SK-N-SH (cell line): ENCODE measurements at regions not wholly inside any gene's neighbourhood (a gene's known extent, or its start where the extent isn't known, plus 50 kb on each side); places are given as distances from the start of the nearest gene placed in this dataset.

Source experiments
- CTCF ChIA-PET: fragments of 300-600, 350-600 bp; formaldehyde crosslinking; extraction: SDS; loops from one replicate; lab custom pipeline; 2021; lab: Yijun Ruan, JAX
- POLR2A ChIA-PET: fragments of 350-600 bp; sonication (Branson Sonifier 250); formaldehyde crosslinking; extraction: SDS; loops from one replicate; lab custom pipeline; 2020; ENCODE audit warnings: antibody characterized with exemption, inconsistent platforms; lab: Yijun Ruan, JAX
- DNase-seq: peaks from one replicate; pipeline ENCODE4 v3.0.0; 2012
- H2AFZ ChIP-seq: fragments of 200-600 bp; sonication (generic); 2 replicates; pipeline ENCODE4 v1.8.1; 2016; ENCODE audit warnings: antibody characterized with exemption, mild to moderate bottlenecking, low read depth
- H3F3A ChIP-seq: fragments of 200-600 bp; sonication (generic); replicated peaks from 2 replicates; pipeline ENCODE3; 2016; ENCODE audit warnings: antibody characterized with exemption, mild to moderate bottlenecking; ENCODE audit not compliant: insufficient read depth
- H3K27ac ChIP-seq, 2 experiments: fragments of 200-500 bp in 1 of 2; fragments of 200-600 bp in 1 of 2; sonication (Bioruptor generic) in 1 of 2; sonication (generic), shearing (Covaris generic) in 1 of 2; 2 replicates each; pipeline versions ENCODE4 v1.5.1 to v1.6.1; 2014 to 2016; ENCODE audit warnings: low read depth in 2 of 2, inconsistent platforms in 1 of 2, low read length in 1 of 2, mild to moderate bottlenecking in 1 of 2, mixed read lengths in 1 of 2
- H3K27me3 ChIP-seq: fragments of 200-600 bp; sonication (generic), shearing (Covaris generic); 2 replicates; pipeline ENCODE4 v1.6.1; 2016; ENCODE audit warnings: mixed run types; ENCODE audit not compliant: insufficient read depth
- H3K36me3 ChIP-seq, 2 experiments: fragments of 200-500 bp in 1 of 2; fragments of 200-600 bp in 1 of 2; sonication (Bioruptor generic) in 1 of 2; sonication (generic) in 1 of 2; replicated peaks in 1 of 2; 2 replicates each; pipeline versions ENCODE3 to v1.5.1; 2014 to 2016; ENCODE audit warnings: low read length in 1 of 2, mild to moderate bottlenecking in 1 of 2; ENCODE audit not compliant: insufficient read depth in 2 of 2, control insufficient read depth in 1 of 2
- H3K4me1 ChIP-seq, 2 experiments: fragments of 200-500 bp in 1 of 2; fragments of 200-600 bp in 1 of 2; sonication (Bioruptor generic) in 1 of 2; sonication (generic), shearing (Covaris generic) in 1 of 2; 2 replicates each; pipeline versions ENCODE4 v1.5.1 to v1.6.1; 2014 to 2016; ENCODE audit warnings: low read depth in 1 of 2, low read length in 1 of 2, mixed run types in 1 of 2; ENCODE audit not compliant: insufficient read depth in 2 of 2, control insufficient read depth in 1 of 2
- H3K4me2 ChIP-seq: fragments of 200-600 bp; sonication (generic), shearing (Covaris generic); 2 replicates; pipeline ENCODE4 v1.6.1; 2017; ENCODE audit warnings: mixed run types
- H3K4me3 ChIP-seq, 2 experiments: fragments of 200-500 bp in 1 of 2; fragments of 200-600 bp in 1 of 2; sonication (Bioruptor generic) in 1 of 2; sonication (generic), shearing (Covaris generic) in 1 of 2; 2 replicates each; pipeline versions ENCODE4 v1.5.1 to v1.8.1; 2014 to 2016; ENCODE audit warnings: low read depth in 2 of 2, inconsistent platforms in 1 of 2, low read length in 1 of 2, mild to moderate bottlenecking in 1 of 2, mixed read lengths in 1 of 2, moderate library complexity in 1 of 2
- H3K79me2 ChIP-seq: fragments of 200-600 bp; sonication (generic); 2 replicates; pipeline ENCODE4 v1.8.1; 2017; ENCODE audit warnings: mild to moderate bottlenecking; ENCODE audit not compliant: insufficient read depth
- H3K9ac ChIP-seq: fragments of 200-600 bp; sonication (generic); 2 replicates; pipeline ENCODE4 v1.6.1; 2017; ENCODE audit warnings: mixed run types
- H3K9me2 ChIP-seq: fragments of 200-600 bp; sonication (generic); 2 replicates; pipeline ENCODE4 v1.6.1; 2017; ENCODE audit warnings: mixed run types
- H3K9me3 ChIP-seq: fragments of 200-600 bp; sonication (generic); 2 replicates; pipeline ENCODE4 v1.6.1; 2017; ENCODE audit warnings: mixed run types, mild to moderate bottlenecking, moderate library complexity
- H4K20me1 ChIP-seq: fragments of 200-600 bp; sonication (generic); 2 replicates; pipeline ENCODE4 v1.6.1; 2017; ENCODE audit warnings: mild to moderate bottlenecking, mixed run types; ENCODE audit not compliant: insufficient read depth
- CHD2 ChIP-seq: fragments of 150-350 bp; IDR thresholded peaks from 2 replicates; pipeline ENCODE4 v1.6.1; 2018; ENCODE audit warnings: low read length; ENCODE audit not compliant: partially characterized antibody
- ELF1 ChIP-seq: IDR thresholded peaks from 2 replicates; pipeline ENCODE4 v1.4.0; 2012
- EP300 ChIP-seq, 2 experiments: IDR thresholded peaks; 2 replicates each; pipeline versions ENCODE4 v1.4.0 to v1.6.1; 2012; ENCODE audit warnings: borderline replicate concordance in 1 of 2, low read depth in 1 of 2, low read length in 1 of 2
- EZH2phosphoT487 ChIP-seq: fragments of 200-600 bp; sonication (generic); IDR thresholded peaks from 2 replicates; pipeline ENCODE4 v1.6.1; 2017; ENCODE audit warnings: low read depth, mixed run types, mild to moderate bottlenecking, antibody characterized with exemption, moderate library complexity, borderline replicate concordance
- FOSL2 ChIP-seq: IDR thresholded peaks from 2 replicates; pipeline ENCODE4 v1.4.0; 2012; ENCODE audit warnings: low read depth, mild to moderate bottlenecking, moderate library complexity, borderline replicate concordance
- FOXJ3 ChIP-seq: sonication (generic); formaldehyde crosslinking; IDR thresholded peaks from 2 replicates; pipeline ENCODE4 v1.5.1; 2020; ENCODE audit warnings: mild to moderate bottlenecking, missing genetic modification reagents
- FOXM1 ChIP-seq: IDR thresholded peaks from 2 replicates; pipeline ENCODE4 v1.4.0; 2012; ENCODE audit warnings: low read depth, mild to moderate bottlenecking
- GABPA ChIP-seq: IDR thresholded peaks from 2 replicates; pipeline ENCODE4 v1.4.0; 2012; ENCODE audit warnings: low read depth, mild to moderate bottlenecking
- GATA2 ChIP-seq: sonication (generic); formaldehyde crosslinking; IDR thresholded peaks from 2 replicates; pipeline ENCODE4 v1.5.0; 2020; ENCODE audit warnings: mild to moderate bottlenecking, missing genetic modification reagents
- JUND ChIP-seq: IDR thresholded peaks from 2 replicates; pipeline ENCODE4 v1.4.0; 2012
- MAX ChIP-seq: IDR thresholded peaks from 2 replicates; pipeline ENCODE4 v1.4.0; 2012; ENCODE audit warnings: low read depth
- MXI1 ChIP-seq: IDR thresholded peaks from 2 replicates; pipeline ENCODE4 v1.6.1; 2012; ENCODE audit warnings: mild to moderate bottlenecking, low read depth, low read length, improper control_type of control experiment
- NRF1 ChIP-seq: IDR thresholded peaks from 2 replicates; pipeline ENCODE4 v1.6.1; 2012; ENCODE audit warnings: low read depth, mild to moderate bottlenecking, low read length
- PBX3 ChIP-seq: IDR thresholded peaks from 2 replicates; pipeline ENCODE4; 2012
- POLR2AphosphoS5 ChIP-seq: IDR thresholded peaks from 2 replicates; pipeline ENCODE4 v1.6.1; 2012; ENCODE audit warnings: low read depth, low read length
- RAD21 ChIP-seq: IDR thresholded peaks from 2 replicates; pipeline ENCODE4 v1.6.1; 2012; ENCODE audit warnings: mild to moderate bottlenecking, low read length
- RCOR1 ChIP-seq: fragments of 150-350 bp; IDR thresholded peaks from 2 replicates; pipeline ENCODE4 v1.6.1; 2017; ENCODE audit warnings: antibody characterized with exemption, low read length
- RFX5 ChIP-seq: IDR thresholded peaks from 2 replicates; pipeline ENCODE4 v1.6.1; 2012; ENCODE audit warnings: mild to moderate bottlenecking, improper control_type of control experiment, low read length
- RXRA ChIP-seq: IDR thresholded peaks from 2 replicates; pipeline ENCODE4 v1.4.0; 2012; ENCODE audit warnings: low read depth, mild to moderate bottlenecking, borderline replicate concordance
- SIN3A ChIP-seq: IDR thresholded peaks from 2 replicates; pipeline ENCODE4 v1.6.1; 2012; ENCODE audit warnings: low read depth, mild to moderate bottlenecking, low read length, moderate library complexity, borderline replicate concordance
- SMC3 ChIP-seq: IDR thresholded peaks from 2 replicates; pipeline ENCODE4 v1.6.1; 2012; ENCODE audit warnings: low read depth, low read length, improper control_type of control experiment
- TAF1 ChIP-seq: IDR thresholded peaks from 2 replicates; pipeline ENCODE4 v1.6.1; 2012; ENCODE audit warnings: low read depth, mild to moderate bottlenecking, low read length, moderate library complexity, borderline replicate concordance
- TCF12 ChIP-seq: IDR thresholded peaks from 2 replicates; pipeline ENCODE4 v1.4.0; 2012
- USF1 ChIP-seq: IDR thresholded peaks from 2 replicates; pipeline ENCODE4 v1.4.0; 2012; ENCODE audit warnings: low read depth, borderline replicate concordance
- YY1 ChIP-seq: IDR thresholded peaks from 2 replicates; pipeline ENCODE4 v1.4.0; 2012; ENCODE audit warnings: low read depth, mild to moderate bottlenecking
- WGBS: methylation state at CpG from one replicate; pipeline ENCODE4 v1.1.6; 2017; ENCODE audit warnings: low lambda C conversion rate; 5-methylcytosine and 5-hydroxymethylcytosine counted together
- TF ChIP-seq, protein P1 (sequence below): fragments of 150-350 bp; IDR thresholded peaks from 2 replicates; pipeline ENCODE4 v1.6.1; 2016; ENCODE audit warnings: mild to moderate bottlenecking, low read depth, low read length
- TF ChIP-seq, protein P2 (sequence below): fragments of 200-600 bp; sonication (generic); IDR thresholded peaks from 2 replicates; pipeline ENCODE4 v1.6.1; 2017; ENCODE audit warnings: antibody characterized with exemption, mild to moderate bottlenecking, moderate library complexity

- Histone ChIP-seq H4K20me1 (no peaks in the 10 kb centered on the region), H3K27ac (no peak overlapping the region), H3K36me3 (no peaks in the 10 kb centered on the region), H3K27me3 (no peaks in the 10 kb centered on the region), H3F3A (no peaks in the 10 kb centered on the region), H3K79me2 (no peaks in the 10 kb centered on the region), H2AFZ (no peak overlapping the region), H3K9me2 (no peaks in the 10 kb centered on the region), H3K4me1 (no peaks in the 10 kb centered on the region), H3K4me2 (no peak overlapping the region), H3K4me3 (no peak overlapping the region), H3K9ac (no peak overlapping the region), H3K9me3 (no peaks in the 10 kb centered on the region)
- POLR2A ChIA-PET, result no interaction called here
- TF ChIP-seq ELF1 (no peak), SIN3A (no peak), GABPA (no peak), RXRA (no peak), RFX5 (no peak), GATA2 (no peak), RAD21 (no peak), RCOR1 (no peak), CHD2 (no peak), NRF1 (no peak), FOXJ3 (CRISPR knock-in tag) (no peak), TAF1 (no peak), SMC3 (no peak), USF1 (no peak), POLR2AphosphoS5 (no peak)
- TF ChIP-seq, protein P1, sequence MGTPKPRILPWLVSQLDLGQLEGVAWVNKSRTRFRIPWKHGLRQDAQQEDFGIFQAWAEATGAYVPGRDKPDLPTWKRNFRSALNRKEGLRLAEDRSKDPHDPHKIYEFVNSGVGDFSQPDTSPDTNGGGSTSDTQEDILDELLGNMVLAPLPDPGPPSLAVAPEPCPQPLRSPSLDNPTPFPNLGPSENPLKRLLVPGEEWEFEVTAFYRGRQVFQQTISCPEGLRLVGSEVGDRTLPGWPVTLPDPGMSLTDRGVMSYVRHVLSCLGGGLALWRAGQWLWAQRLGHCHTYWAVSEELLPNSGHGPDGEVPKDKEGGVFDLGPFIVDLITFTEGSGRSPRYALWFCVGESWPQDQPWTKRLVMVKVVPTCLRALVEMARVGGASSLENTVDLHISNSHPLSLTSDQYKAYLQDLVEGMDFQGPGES, result no peak
- 0% methylated on average over 2 of the region's 2 CpGs for WGBS
- no peak for DNase-seq
- CTCF ChIA-PET, result no interaction called here
Observed at GRCh38 chr7:86411814-86412213, 231.9 kb upstream of the GRM3 start.

DNA sequence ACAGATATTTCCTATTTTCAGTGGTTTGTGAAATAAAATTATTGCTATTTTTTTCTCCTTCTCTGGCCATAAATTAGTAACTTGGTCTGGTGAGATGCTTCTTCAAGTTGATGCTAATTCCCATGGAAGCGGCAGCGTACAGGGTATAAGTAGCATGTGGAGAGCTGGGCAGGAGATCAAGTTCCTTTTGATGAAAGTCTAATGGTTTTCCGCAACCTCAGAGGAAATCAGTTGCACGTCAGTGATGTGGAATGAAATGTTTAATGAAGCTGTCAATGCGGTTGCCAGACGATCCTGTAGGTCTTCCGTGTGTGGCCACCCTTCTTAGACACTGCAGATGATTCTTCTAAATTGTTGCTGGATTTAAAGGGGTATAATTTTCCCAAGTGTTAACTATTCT is 236.4 kb upstream of the GRM3 start:
- no peak for TF ChIP-seq CHD2
- TF ChIP-seq ELF1, result no peak
- TF ChIP-seq RCOR1, result no peak
- TF ChIP-seq, protein P2, sequence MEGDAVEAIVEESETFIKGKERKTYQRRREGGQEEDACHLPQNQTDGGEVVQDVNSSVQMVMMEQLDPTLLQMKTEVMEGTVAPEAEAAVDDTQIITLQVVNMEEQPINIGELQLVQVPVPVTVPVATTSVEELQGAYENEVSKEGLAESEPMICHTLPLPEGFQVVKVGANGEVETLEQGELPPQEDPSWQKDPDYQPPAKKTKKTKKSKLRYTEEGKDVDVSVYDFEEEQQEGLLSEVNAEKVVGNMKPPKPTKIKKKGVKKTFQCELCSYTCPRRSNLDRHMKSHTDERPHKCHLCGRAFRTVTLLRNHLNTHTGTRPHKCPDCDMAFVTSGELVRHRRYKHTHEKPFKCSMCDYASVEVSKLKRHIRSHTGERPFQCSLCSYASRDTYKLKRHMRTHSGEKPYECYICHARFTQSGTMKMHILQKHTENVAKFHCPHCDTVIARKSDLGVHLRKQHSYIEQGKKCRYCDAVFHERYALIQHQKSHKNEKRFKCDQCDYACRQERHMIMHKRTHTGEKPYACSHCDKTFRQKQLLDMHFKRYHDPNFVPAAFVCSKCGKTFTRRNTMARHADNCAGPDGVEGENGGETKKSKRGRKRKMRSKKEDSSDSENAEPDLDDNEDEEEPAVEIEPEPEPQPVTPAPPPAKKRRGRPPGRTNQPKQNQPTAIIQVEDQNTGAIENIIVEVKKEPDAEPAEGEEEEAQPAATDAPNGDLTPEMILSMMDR, result no peak
- no peak for TF ChIP-seq GATA2
- TF ChIP-seq FOSL2, result no peak
- TF ChIP-seq EP300 (IDR thresholded peaks at IDR 0.05; ENCODE audit: borderline replicate concordance in 1 of 2, low read depth in 1 of 2, low read length in 1 of 2), result no peak
- no peak for TF ChIP-seq NRF1
- no peak for TF ChIP-seq PBX3
- no peak for TF ChIP-seq MAX
- TF ChIP-seq YY1, result no peak
- TF ChIP-seq EZH2phosphoT487, result no peak
- TF ChIP-seq GABPA, result no peak
- TF ChIP-seq FOXM1, result no peak
- TF ChIP-seq TCF12, result no peak
- TF ChIP-seq JUND, result no peak
- no peak for TF ChIP-seq MXI1
- Histone ChIP-seq H3K36me3 (no peaks in the 10 kb centered on the region), H3K9me2 (no peaks in the 10 kb centered on the region), H3K27ac (no peak overlapping the region), H3K27me3 (no peaks in the 10 kb centered on the region), H3K79me2 (no peaks in the 10 kb centered on the region), H3K4me1 (no peaks in the 10 kb centered on the region), H3K9me3 (no peaks in the 10 kb centered on the region), H2AFZ (no peak overlapping the region), H3K4me3 (no peak overlapping the region), H3K4me2 (no peak overlapping the region), H4K20me1 (no peaks in the 10 kb centered on the region), H3F3A (no peaks in the 10 kb centered on the region), H3K9ac (no peak overlapping the region)
- ChIA-PET CTCF (interaction anchor here (1.0 kb wide), 1 partner anchor 62 kb away, joined by 3 read pairs; no protein-coding TSS in a partner anchor), POLR2A (no interaction called here)
- WGBS, result 36% methylated on average over 7 of the region's 7 CpGs
- no peak for DNase-seq
